GM10248 (cell line): ENCODE measurements at regions not wholly inside any gene's neighbourhood (a gene's known extent, or its start where the extent isn't known, plus 50 kb on each side); places are given as distances from the start of the nearest gene placed in this dataset.

Experiments used
- CTCF ChIA-PET: fragments of 300-600 bp; sonication (Branson Sonifier 250); formaldehyde crosslinking; extraction: SDS; loops from one replicate; lab custom pipeline; 2021; ENCODE audit warnings: antibody characterized with exemption; lab: Yijun Ruan, JAX
- POLR2A ChIA-PET: fragments of 350-650 bp; sonication (Branson Sonifier 250); formaldehyde crosslinking; extraction: SDS; loops from one replicate; lab custom pipeline; 2020; ENCODE audit warnings: antibody characterized with exemption; lab: Yijun Ruan, JAX
- DNase-seq: peaks from one replicate; pipeline ENCODE4 v3.0.0; 2012; ENCODE audit errors: extremely low spot score
- CTCF ChIP-seq: IDR thresholded peaks from 2 replicates; pipeline ENCODE4 v1.5.1; 2012; ENCODE audit warnings: mild to moderate bottlenecking, low read depth; ENCODE audit errors: extremely low read depth, missing control alignments, control extremely low read depth

- ChIA-PET POLR2A (no interaction called here), CTCF (interaction anchor here (2.3 kb wide), 1 partner anchor 11 kb away, joined by 7 read pairs; no protein-coding TSS in a partner anchor)
- no peak for TF ChIP-seq CTCF
- DNase-seq: no peak
Observed at GRCh38 chrX:7568130-7568529, 274.8 kb upstream of the VCX start.

- CTCF ChIA-PET: no interaction called here
- POLR2A ChIA-PET: no interaction called here
- DNase-seq: no peak
- TF ChIP-seq CTCF: no peak
Observed at GRCh38 chrX:7552760-7553159, 290.2 kb upstream of the VCX start.

GRCh38 chrX:7546551-7547080 lies 296.4 kb upstream of the VCX start:
- CTCF ChIA-PET: no interaction called here
- TF ChIP-seq CTCF: no peak
- POLR2A ChIA-PET: no interaction called here
- DNase-seq: no peak

- CTCF ChIA-PET: no interaction called here
- POLR2A ChIA-PET: no interaction called here
- DNase-seq: no peak
- TF ChIP-seq CTCF: no peak
Observed at GRCh38 chrX:7545564-7545963, 297.4 kb upstream of the VCX start.

GRCh38 chrX:7542587-7543380 lies 300.2 kb upstream of the VCX start:
- POLR2A ChIA-PET: no interaction called here
- CTCF ChIA-PET: no interaction called here
- no peak for DNase-seq
- no peak for TF ChIP-seq CTCF

- no peak for DNase-seq
- ChIA-PET CTCF (no interaction called here), POLR2A (no interaction called here)
- no peak for TF ChIP-seq CTCF
Observed at GRCh38 chrX:7522860-7523259, 320.1 kb upstream of the VCX start.
